Suprapubic skin (tissue), 4 donors: ENCODE measurements at regions not wholly inside any gene's neighbourhood (a gene's known extent, or its start where the extent isn't known, plus 50 kb on each side); places are given as distances from the start of the nearest gene placed in this dataset.

Source experiments
- DNase-seq, 2 donors: peaks; one replicate each; pipeline ENCODE4 v3.0.0-alpha.2; 2019; ENCODE audit warnings: low spot score in 2 of 2
- H3K27ac ChIP-seq: fragments of 200-600 bp; sonication (generic); one replicate; pipeline ENCODE4 v1.5.1; 2019
- H3K27me3 ChIP-seq: fragments of 200-600 bp; sonication (generic); one replicate; pipeline ENCODE4 v1.5.1; 2019
- H3K36me3 ChIP-seq: fragments of 200-600 bp; sonication (generic); one replicate; pipeline ENCODE4 v1.5.1; 2019
- H3K4me1 ChIP-seq: fragments of 200-600 bp; sonication (generic); one replicate; pipeline ENCODE4 v1.5.1; 2019
- H3K4me3 ChIP-seq: fragments of 200-600 bp; sonication (generic); one replicate; pipeline ENCODE4 v1.5.1; 2019; ENCODE audit warnings: mild to moderate bottlenecking
- H3K9me3 ChIP-seq: fragments of 200-600 bp; sonication (generic); one replicate; pipeline ENCODE4 v1.5.1; 2019
- EP300 ChIP-seq: sonication (generic); formaldehyde crosslinking; IDR thresholded peaks from one replicate; pipeline ENCODE4 v1.6.1; 2017; ENCODE audit warnings: antibody characterized with exemption
- POLR2A ChIP-seq, 2 donors: fragments of 450-650 bp; IDR thresholded peaks; one replicate each; pipeline ENCODE4 v1.6.1; 2017; ENCODE audit warnings: antibody characterized with exemption in 2 of 2, mild to moderate bottlenecking in 2 of 2, moderate library complexity in 2 of 2
- POLR2AphosphoS5 ChIP-seq, 3 donors: sonication (generic); formaldehyde crosslinking; IDR thresholded peaks; one replicate each; pipeline ENCODE4 v1.6.1; 2017; ENCODE audit warnings: antibody characterized with exemption in 3 of 3
- WGBS: methylation state at CpG from one replicate; pipeline ENCODE4 v1.1.5; 2018; 5-methylcytosine and 5-hydroxymethylcytosine counted together
- TF ChIP-seq, protein P1 (sequence below), 2 donors: fragments of 200-600 bp in 1 of 2; fragments of 450-650 bp in 1 of 2; sonication (generic) in 1 of 2; IDR thresholded peaks; one replicate each; pipeline ENCODE4 v1.5.1; 2016 to 2019; ENCODE audit warnings: antibody characterized with exemption in 2 of 2, mild to moderate bottlenecking in 1 of 2, moderate library complexity in 1 of 2

DNA sequence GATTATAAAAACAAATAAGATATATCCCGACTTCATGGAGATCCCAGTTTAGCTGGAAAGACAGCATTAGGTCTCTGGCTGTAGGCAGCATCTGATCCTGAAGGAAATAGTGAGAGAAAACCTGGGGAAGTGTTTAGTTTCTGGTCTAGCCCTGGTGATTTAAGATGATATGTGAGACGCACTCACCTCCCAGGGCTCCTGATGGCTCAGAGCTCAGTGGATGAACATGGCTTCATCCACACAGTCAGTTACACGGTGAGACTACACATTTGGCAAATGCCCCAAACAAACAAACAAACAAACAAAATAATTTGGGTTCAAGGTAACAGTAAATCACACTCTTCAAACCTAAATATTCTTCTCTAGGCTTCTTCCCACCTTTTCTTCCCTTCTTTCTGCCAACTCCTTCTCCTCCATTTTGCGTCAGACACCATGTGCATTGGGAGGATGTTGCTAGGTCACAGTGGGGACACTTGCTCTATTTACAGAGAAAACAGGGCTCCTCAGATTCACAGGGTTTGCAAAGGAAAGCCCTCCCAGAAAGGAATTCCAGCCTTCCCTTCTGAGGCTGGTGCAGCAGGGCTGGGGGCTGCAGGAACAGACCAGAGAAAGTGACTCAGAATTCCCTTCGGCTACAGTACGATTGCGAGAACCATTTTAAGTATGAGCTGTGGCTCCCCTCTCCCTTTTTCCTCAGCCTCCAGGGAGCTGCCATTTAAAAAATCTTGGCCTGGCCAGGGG, 59.6 kb upstream of the SALL4 start:
- TF ChIP-seq POLR2A (IDR thresholded peaks at IDR 0.05) (no peak), EP300 (no peak), POLR2AphosphoS5 (IDR thresholded peaks at IDR 0.05) (no peak)
- TF ChIP-seq, protein P1, sequence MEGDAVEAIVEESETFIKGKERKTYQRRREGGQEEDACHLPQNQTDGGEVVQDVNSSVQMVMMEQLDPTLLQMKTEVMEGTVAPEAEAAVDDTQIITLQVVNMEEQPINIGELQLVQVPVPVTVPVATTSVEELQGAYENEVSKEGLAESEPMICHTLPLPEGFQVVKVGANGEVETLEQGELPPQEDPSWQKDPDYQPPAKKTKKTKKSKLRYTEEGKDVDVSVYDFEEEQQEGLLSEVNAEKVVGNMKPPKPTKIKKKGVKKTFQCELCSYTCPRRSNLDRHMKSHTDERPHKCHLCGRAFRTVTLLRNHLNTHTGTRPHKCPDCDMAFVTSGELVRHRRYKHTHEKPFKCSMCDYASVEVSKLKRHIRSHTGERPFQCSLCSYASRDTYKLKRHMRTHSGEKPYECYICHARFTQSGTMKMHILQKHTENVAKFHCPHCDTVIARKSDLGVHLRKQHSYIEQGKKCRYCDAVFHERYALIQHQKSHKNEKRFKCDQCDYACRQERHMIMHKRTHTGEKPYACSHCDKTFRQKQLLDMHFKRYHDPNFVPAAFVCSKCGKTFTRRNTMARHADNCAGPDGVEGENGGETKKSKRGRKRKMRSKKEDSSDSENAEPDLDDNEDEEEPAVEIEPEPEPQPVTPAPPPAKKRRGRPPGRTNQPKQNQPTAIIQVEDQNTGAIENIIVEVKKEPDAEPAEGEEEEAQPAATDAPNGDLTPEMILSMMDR (IDR thresholded peaks at IDR 0.05), result no peak
- Histone ChIP-seq H3K27ac (no peak overlapping the region), H3K4me1 (no peaks in the 10 kb centered on the region), H3K4me3 (no peak overlapping the region), H3K9me3 (no peaks in the 10 kb centered on the region), H3K36me3 (no peaks in the 10 kb centered on the region), H3K27me3 (peaks cover 3% of the 10 kb centered on the region)
- DNase-seq, result no peak
- 84% methylated on average over 7 of the region's 7 CpGs for WGBS

DNA sequence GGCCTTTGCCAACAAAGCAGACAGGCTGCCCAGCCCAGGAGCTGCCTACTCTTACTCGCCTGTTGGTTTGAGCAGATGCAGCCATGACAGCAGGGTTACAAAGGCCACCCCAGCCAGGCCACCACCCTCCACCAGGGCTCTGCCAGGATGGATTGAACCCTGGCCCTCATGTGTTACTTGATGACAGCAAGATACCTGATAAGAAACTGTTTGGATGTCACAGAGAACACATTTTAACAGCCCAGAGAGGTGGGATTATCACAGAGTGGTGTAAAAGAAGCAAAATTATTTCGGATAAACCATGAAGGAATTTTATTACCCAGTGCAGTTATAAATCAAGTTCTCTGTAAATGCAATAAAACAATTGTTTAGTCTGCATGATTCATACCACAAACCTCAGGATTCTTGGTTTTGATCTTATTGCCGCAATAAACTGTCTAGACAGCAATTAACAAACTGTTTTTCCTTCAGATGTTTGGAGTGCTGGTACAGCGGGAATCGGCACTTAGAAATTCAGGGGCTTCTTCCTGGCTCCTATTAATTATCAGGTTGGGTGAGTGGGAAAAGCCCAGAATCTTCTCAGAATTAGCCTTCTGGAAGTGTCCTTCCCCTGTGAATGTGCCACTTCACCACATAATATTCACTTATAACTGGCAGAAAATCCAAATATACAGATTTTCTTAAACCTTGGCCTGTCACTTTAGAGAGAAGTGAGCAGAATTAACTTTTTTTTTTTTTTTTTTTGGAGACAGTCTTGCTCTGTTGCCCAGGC, 58.0 kb upstream of the SALL4 start:
- no peak for DNase-seq
- TF ChIP-seq EP300, result no peak
- TF ChIP-seq POLR2AphosphoS5 (IDR thresholded peaks at IDR 0.05), result no peak
- TF ChIP-seq POLR2A (IDR thresholded peaks at IDR 0.05), result no peak
- TF ChIP-seq, protein P1 (IDR thresholded peaks at IDR 0.05), result no peak
- Histone ChIP-seq H3K4me1 (no peaks in the 10 kb centered on the region), H3K27me3 (peaks cover 3% of the 10 kb centered on the region), H3K27ac (no peak overlapping the region), H3K4me3 (no peak overlapping the region), H3K36me3 (no peaks in the 10 kb centered on the region), H3K9me3 (no peaks in the 10 kb centered on the region)
- WGBS, result 58% methylated on average over 5 of the region's 5 CpGs

DNA sequence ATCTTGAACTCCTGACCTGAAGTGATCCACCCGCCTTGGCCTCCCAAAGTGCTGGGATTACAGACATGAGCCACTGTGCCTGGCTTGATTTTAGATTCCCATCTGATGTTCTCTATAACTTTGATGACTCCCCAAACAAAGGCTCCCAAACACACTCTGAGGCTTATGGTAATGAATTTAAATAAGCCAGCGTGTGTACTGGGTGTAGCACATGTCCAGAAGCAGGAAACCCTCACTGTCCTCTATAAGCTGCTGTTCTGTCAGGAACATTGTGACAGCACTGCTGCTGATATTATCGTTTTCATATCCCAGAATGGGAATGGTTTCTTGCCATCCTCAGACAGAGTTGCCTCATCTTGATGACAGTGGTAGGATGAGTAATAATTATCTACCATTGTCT, 54.1 kb upstream of the SALL4 start:
- Histone ChIP-seq H3K27me3 (no peaks in the 10 kb centered on the region), H3K4me1 (no peaks in the 10 kb centered on the region), H3K9me3 (no peaks in the 10 kb centered on the region), H3K36me3 (no peaks in the 10 kb centered on the region), H3K4me3 (no peak overlapping the region), H3K27ac (no peak overlapping the region)
- no peak for TF ChIP-seq POLR2AphosphoS5 (IDR thresholded peaks at IDR 0.05)
- TF ChIP-seq, protein P1 (IDR thresholded peaks at IDR 0.05), result no peak
- no peak for TF ChIP-seq EP300
- TF ChIP-seq POLR2A (IDR thresholded peaks at IDR 0.05), result no peak
- 78% methylated on average over 3 of the region's 3 CpGs for WGBS
- no peak for DNase-seq

DNA sequence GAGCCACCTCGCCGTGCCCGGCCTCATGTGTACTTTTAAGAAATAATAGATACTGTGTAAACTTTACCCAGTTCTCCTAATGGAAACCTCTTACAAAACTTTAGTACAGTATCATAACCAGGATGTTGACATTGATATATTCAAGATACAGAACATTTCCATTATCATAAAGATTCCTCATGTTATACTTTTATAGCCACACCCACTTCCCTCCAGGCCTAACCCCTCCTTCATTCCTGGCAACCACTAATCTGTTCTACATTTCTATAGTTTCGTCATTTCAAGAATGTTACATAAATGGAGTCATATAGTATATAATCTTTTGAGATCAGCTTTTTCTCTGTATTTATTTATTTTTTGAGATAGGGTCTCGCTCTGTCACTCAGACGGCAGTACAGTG, 52.6 kb upstream of the SALL4 start:
- H3K9me3 ChIP-seq, result no peaks in the 10 kb centered on the region
- no peaks in the 10 kb centered on the region for H3K27me3 ChIP-seq
- no peak overlapping the region for H3K27ac ChIP-seq
- no peak overlapping the region for H3K4me3 ChIP-seq
- H3K4me1 ChIP-seq, result no peaks in the 10 kb centered on the region
- TF ChIP-seq, protein P1 (IDR thresholded peaks at IDR 0.05), result no peak
- no peak for TF ChIP-seq EP300
- TF ChIP-seq POLR2A (IDR thresholded peaks at IDR 0.05), result no peak
- TF ChIP-seq POLR2AphosphoS5 (IDR thresholded peaks at IDR 0.05), result no peak
- no peaks in the 10 kb centered on the region for H3K36me3 ChIP-seq
- no peak for DNase-seq
- 76% methylated on average over 6 of the region's 6 CpGs for whole genome bisulfite sequencing
